K562 (cell line): ENCODE measurements at regions not wholly inside any gene's neighbourhood (a gene's known extent, or its start where the extent isn't known, plus 50 kb on each side); places are given as distances from the start of the nearest gene placed in this dataset.

ENCODE experiments used
- ATAC-seq: fragments of 200-7000 bp; cut with Tn5 transposase; 3 replicates; pipeline ENCODE4 v1.9.1; 2020; ENCODE audit warnings: moderate library complexity
- BruUV-seq: library from RNA; stranded (reverse); fragments of 400-500 nt; replicated peaks from 2 replicates; lab custom pipeline; 2021; lab: Mats Ljungman, UMichigan
- CTCF ChIA-PET: fragments of 300-600 bp; formaldehyde crosslinking; extraction: SDS; loops from one replicate; lab custom pipeline; 2021; ENCODE audit warnings: low intra/inter-chr PET ratio; lab: Yijun Ruan, JAX
- POLR2A ChIA-PET: fragments of 300-600, 350-650 bp; sonication (Branson Sonifier 250); formaldehyde crosslinking; extraction: SDS; loops from one replicate; lab custom pipeline; 2021; ENCODE audit warnings: antibody characterized with exemption, inconsistent platforms; lab: Yijun Ruan, JAX
- DNase-seq, 4 experiments: peaks; one replicate each; pipeline versions ENCODE4 v3.0.0 to v3.0.0-alpha.2; 2011 to 2018; ENCODE audit warnings: low spot score in 3 of 4, mixed read lengths in 3 of 4; ENCODE audit errors: extremely low read depth in 1 of 4
- FAIRE-seq: peaks from 2 replicates; lab custom pipeline; 2011; peaks lifted over from hg19 to GRCh38; lab: Jason Lieb, UNC
- H2AFZ ChIP-seq: 2 replicates; pipeline ENCODE4 v1.6.0; 2011; ENCODE audit warnings: low read depth, low read length, control low read depth, inconsistent platforms
- H3K27ac ChIP-seq: fragments of 200-600 bp; 3 replicates; pipeline ENCODE4 v1.8.0; 2011; ENCODE audit warnings: low read depth, mild to moderate bottlenecking, control low read depth, inconsistent platforms, low read length, moderate library complexity, mixed read lengths; ENCODE audit errors: extremely low read depth
- H3K27me3 ChIP-seq, 2 experiments: fragments of 300-600 bp in 1 of 2; 2 replicates in 1 of 2; 3 replicates in 1 of 2; pipeline versions ENCODE4 v1.6.0 to v1.8.0; 2011; ENCODE audit warnings: inconsistent platforms in 2 of 2, low read length in 2 of 2, mild to moderate bottlenecking in 1 of 2, mixed read lengths in 1 of 2, moderate library complexity in 1 of 2; ENCODE audit not compliant: control insufficient read depth in 2 of 2, insufficient read depth in 2 of 2
- H3K36me3 ChIP-seq: fragments of 300-600 bp; 3 replicates; pipeline ENCODE4 v1.8.0; 2011; ENCODE audit warnings: mild to moderate bottlenecking, low read length, inconsistent platforms; ENCODE audit not compliant: control insufficient read depth, insufficient read depth
- H3K4me1 ChIP-seq, 2 experiments: fragments of 200-600 bp in 1 of 2; replicated peaks in 1 of 2; 2 replicates in 1 of 2; 3 replicates in 1 of 2; pipeline versions ENCODE4 v1.5.1 to v1.8.0; 2011; ENCODE audit warnings: inconsistent platforms in 2 of 2, low read length in 2 of 2, mild to moderate bottlenecking in 1 of 2, mixed read lengths in 1 of 2, moderate library complexity in 1 of 2; ENCODE audit not compliant: control insufficient read depth in 2 of 2, insufficient read depth in 2 of 2
- H3K4me2 ChIP-seq: 2 replicates; pipeline ENCODE4 v1.6.1; 2011; ENCODE audit warnings: low read length, control low read depth, inconsistent platforms, mixed read lengths; ENCODE audit not compliant: insufficient read depth
- H3K4me3 ChIP-seq: fragments of 200-600 bp; sonication (generic), shearing (Covaris generic); 2 replicates; pipeline ENCODE4 v1.5.1; 2016; ENCODE audit warnings: control low read depth, inconsistent platforms
- H3K79me2 ChIP-seq: fragments of 200-600 bp; 3 replicates; pipeline ENCODE4 v1.8.0; 2011; ENCODE audit warnings: low read length, inconsistent platforms; ENCODE audit not compliant: control insufficient read depth, insufficient read depth
- H3K9ac ChIP-seq, 2 experiments: 2 replicates each; pipeline versions ENCODE4 v1.6.0 to v1.6.1; 2011; ENCODE audit warnings: low read depth in 2 of 2, low read length in 2 of 2, control low read depth in 1 of 2, inconsistent platforms in 1 of 2, mild to moderate bottlenecking in 1 of 2, mixed read lengths in 1 of 2; ENCODE audit not compliant: insufficient read depth in 1 of 2
- H3K9me1 ChIP-seq: one replicate; pipeline ENCODE4 v1.6.0; 2011; ENCODE audit warnings: inconsistent platforms, mild to moderate bottlenecking, low read length, moderate library complexity; ENCODE audit not compliant: control insufficient read depth, insufficient read depth
- H3K9me3 ChIP-seq: replicated peaks from 2 replicates; pipeline ENCODE4 v1.5.1; 2011; ENCODE audit warnings: low read depth, low read length, inconsistent platforms; ENCODE audit not compliant: control insufficient read depth, insufficient read depth
- H4K20me1 ChIP-seq: replicated peaks from 2 replicates; pipeline ENCODE4 v1.6.1; 2011; ENCODE audit warnings: low read length, inconsistent platforms, mixed read lengths; ENCODE audit not compliant: control insufficient read depth, insufficient read depth
- ATF1 ChIP-seq, 2 experiments: fragments of 450-650 bp in 1 of 2; IDR thresholded peaks; 2 replicates each; pipeline ENCODE4 v1.6.1; 2016; ENCODE audit warnings: missing compliant biosample characterization in 1 of 2, missing genetic modification characterization in 1 of 2
- BHLHE40 ChIP-seq: IDR thresholded peaks from 2 replicates; pipeline ENCODE4 v1.6.1; 2011; ENCODE audit warnings: low read length, improper control_type of control experiment
- BRD4 ChIP-seq: fragments of 200-600 bp; sonication (generic); IDR thresholded peaks from 2 replicates; pipeline ENCODE4 v1.6.1; 2017; ENCODE audit warnings: inconsistent platforms
- E2F3 ChIP-seq: fragments of 250-450 bp; sonication (Bioruptor Pico); IDR thresholded peaks from 2 replicates; pipeline ENCODE4 v1.4.0; 2020; ENCODE audit warnings: mild to moderate bottlenecking
- EP300 ChIP-seq: IDR thresholded peaks from 2 replicates; pipeline ENCODE4 v1.6.1; 2012; ENCODE audit warnings: low read length, improper control_type of control experiment
- FIP1L1 ChIP-seq: fragments of 200-400 bp; formaldehyde crosslinking; IDR thresholded peaks from 2 replicates; pipeline ENCODE4 v1.6.1; 2018; ENCODE audit warnings: mild to moderate bottlenecking, low read depth, low read length; ENCODE audit not compliant: poor library complexity, severe bottlenecking
- GTF2E2 ChIP-seq: fragments of 200-800 bp; sonication (Bioruptor generic); IDR thresholded peaks from 2 replicates; pipeline ENCODE4 v1.6.1; 2016; ENCODE audit warnings: missing genetic modification characterization, missing compliant biosample characterization
- IRF2 ChIP-seq: sonication (generic); formaldehyde crosslinking; IDR thresholded peaks from 2 replicates; pipeline ENCODE4 v1.8.1; 2022; ENCODE audit warnings: mild to moderate bottlenecking, missing genetic modification reagents
- KLF10 ChIP-seq: fragments of 250-450 bp; sonication (Bioruptor Pico); IDR thresholded peaks from 2 replicates; pipeline ENCODE4 v1.6.1; 2021; ENCODE audit warnings: matching md5 sums
- MCM3 ChIP-seq: fragments of 450-650 bp; IDR thresholded peaks from 2 replicates; pipeline ENCODE4 v1.6.1; 2016
- NCOR1 ChIP-seq: fragments of 450-650 bp; IDR thresholded peaks from 2 replicates; pipeline ENCODE4 v1.6.1; 2016; ENCODE audit warnings: mild to moderate bottlenecking, moderate library complexity
- RBM22 ChIP-seq: fragments of 200-400 bp; formaldehyde crosslinking; IDR thresholded peaks from 2 replicates; pipeline ENCODE4 v1.6.1; 2018; ENCODE audit warnings: low read length, low read depth; ENCODE audit not compliant: poor library complexity, severe bottlenecking
- RCOR1 ChIP-seq, 2 experiments: IDR thresholded peaks; 2 replicates each; pipeline ENCODE4 v1.6.1; 2012; ENCODE audit warnings: low read depth in 2 of 2, low read length in 2 of 2, borderline replicate concordance in 1 of 2, improper control_type of control experiment in 1 of 2
- SAP30 ChIP-seq: fragments of 200-600 bp; sonication (generic); IDR thresholded peaks from 2 replicates; pipeline ENCODE4 v1.6.1; 2012; ENCODE audit warnings: borderline replicate concordance, low read depth, mild to moderate bottlenecking, moderate library complexity, low read length, control low read depth, inconsistent platforms; ENCODE audit not compliant: insufficient read depth, poor library complexity, severe bottlenecking
- SNRNP70 ChIP-seq: fragments of 200-400 bp; formaldehyde crosslinking; optimal IDR thresholded peaks from 2 replicates; pipeline ENCODE3; 2017; ENCODE audit warnings: low read depth, low read length
- THRA ChIP-seq: fragments of 450-650 bp; IDR thresholded peaks from 2 replicates; pipeline ENCODE4 v1.6.1; 2017; ENCODE audit warnings: mild to moderate bottlenecking, moderate library complexity
- ZKSCAN8 ChIP-seq: fragments of 200-800 bp; sonication (Bioruptor generic); IDR thresholded peaks from 2 replicates; pipeline ENCODE4 v1.6.1; 2016; ENCODE audit warnings: missing genetic modification characterization, missing compliant biosample characterization
- ZNF3 ChIP-seq: fragments of 250-450 bp; sonication (Bioruptor Pico); IDR thresholded peaks from 2 replicates; pipeline ENCODE4 v1.5.0; 2021; ENCODE audit warnings: mild to moderate bottlenecking, moderate library complexity
- WGBS: fragments of 100-300 bp; shearing (Covaris generic); methylation state at CpG from one replicate; pipeline ENCODE4 v1.1.6; 2016; ENCODE audit warnings: low coverage, mixed read lengths; ENCODE audit not compliant: insufficient coverage; ENCODE audit errors: missing lambda C conversion rate; 5-methylcytosine and 5-hydroxymethylcytosine counted together
- in situ Hi-C: fragments of 300-500 bp; cut with MboI; formaldehyde crosslinking; loops from 4 replicates; pipeline ENCODE4 v1.15.0; 2018; ENCODE audit warnings: inconsistent platforms, mixed read lengths
- intact Hi-C: fragments of 100-400 bp; cut with micrococcal nuclease; formaldehyde crosslinking; loops from 2 replicates; pipeline ENCODE4 v1.14.2; 2022
- TF ChIP-seq, protein P1 (sequence below): fragments of 450-650 bp; IDR thresholded peaks from 2 replicates; pipeline ENCODE4 v1.6.1; 2016; ENCODE audit warnings: low read depth, mild to moderate bottlenecking, moderate library complexity
- TF ChIP-seq, protein P2 (sequence below): fragments of 150-350 bp; conservative IDR thresholded peaks from 2 replicates; pipeline ENCODE4 v1.6.1; 2014; ENCODE audit warnings: low read length

- no peak for TF ChIP-seq FIP1L1
- no peak for TF ChIP-seq ATF1 (CRISPR knock-in tag; IDR thresholded peaks at IDR 0.05)
- TF ChIP-seq ATF1 (tag; IDR thresholded peaks at IDR 0.05) = no peak
- TF ChIP-seq SNRNP70 = no peak
- TF ChIP-seq, protein P1, sequence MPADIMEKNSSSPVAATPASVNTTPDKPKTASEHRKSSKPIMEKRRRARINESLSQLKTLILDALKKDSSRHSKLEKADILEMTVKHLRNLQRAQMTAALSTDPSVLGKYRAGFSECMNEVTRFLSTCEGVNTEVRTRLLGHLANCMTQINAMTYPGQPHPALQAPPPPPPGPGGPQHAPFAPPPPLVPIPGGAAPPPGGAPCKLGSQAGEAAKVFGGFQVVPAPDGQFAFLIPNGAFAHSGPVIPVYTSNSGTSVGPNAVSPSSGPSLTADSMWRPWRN = no peak
- no peak for TF ChIP-seq E2F3 (CRISPR knock-in tag)
Observed at GRCh38 chr1:47565092-47565491, 127.2 kb downstream of the FOXD2 start (continued).

DNA sequence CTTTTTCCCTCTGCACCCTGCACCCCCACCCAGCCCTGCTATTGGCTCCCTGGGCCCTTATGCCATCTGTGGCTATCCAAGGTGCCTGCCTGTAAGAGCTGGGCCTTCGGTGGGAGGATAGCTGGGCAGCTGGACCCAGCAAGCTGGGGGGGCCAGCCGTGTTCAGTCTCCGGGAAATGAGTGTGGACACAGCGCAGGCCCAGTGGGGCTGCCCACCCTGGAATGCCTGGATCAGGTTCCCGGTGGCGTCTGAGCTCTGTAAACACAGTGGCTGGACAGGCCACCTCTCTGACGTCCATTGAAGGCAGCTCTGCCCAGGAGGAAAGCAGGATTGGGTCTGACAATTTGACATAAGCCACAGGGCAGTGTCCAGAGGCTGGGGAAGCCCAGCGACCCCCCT lies 127.8 kb downstream of the FOXD2 start:
- Histone ChIP-seq H3K9me1 (no peaks in the 10 kb centered on the region), H3K4me1 (no peaks in the 10 kb centered on the region), H3K36me3 (no peaks in the 10 kb centered on the region), H3K27ac (no peak overlapping the region), H4K20me1 (peaks cover 6% of the 10 kb centered on the region; the same call in 1 of the 2 replicates), H3K9ac (no peak overlapping the region), H3K27me3 (peaks cover 14 to 41% of the 10 kb centered on the region in 2 experiments), H3K4me2 (no peak overlapping the region), H2AFZ (no peak overlapping the region), H3K9me3 (no peaks in the 10 kb centered on the region), H3K79me2 (no peaks in the 10 kb centered on the region), H3K4me3 (no peak overlapping the region)
- DNase-seq (no peak), ATAC-seq (no peak), FAIRE-seq (no peak)
- in situ Hi-C loops = no loop called here
- WGBS = 0% methylated on average over 8 of the region's 8 CpGs
- BruUV-seq = no TSS peak
- POLR2A ChIA-PET = interaction anchor here (0.7 to 0.9 kb wide), 2 partner anchors 18 to 146 kb away, joined by 3 to 4 read pairs; no protein-coding TSS in a partner anchor
- intact Hi-C loops = no loop called here
- CTCF ChIA-PET = no interaction called here
- TF ChIP-seq RCOR1 (IDR thresholded peaks at IDR 0.05; ENCODE audit: borderline replicate concordance in 1 of 2, low read depth in 2 of 2, low read length in 2 of 2) (no peak), ZNF3 (CRISPR knock-in tag) (no peak), GTF2E2 (tag) (no peak), EP300 (no peak), RBM22 (no peak), BHLHE40 (no peak), MCM3 (no peak), BRD4 (no peak), KLF10 (CRISPR knock-in tag) (no peak), THRA (no peak), ZKSCAN8 (CRISPR knock-in tag) (no peak), SAP30 (no peak), NCOR1 (no peak), IRF2 (no peak)
- TF ChIP-seq, protein P2, sequence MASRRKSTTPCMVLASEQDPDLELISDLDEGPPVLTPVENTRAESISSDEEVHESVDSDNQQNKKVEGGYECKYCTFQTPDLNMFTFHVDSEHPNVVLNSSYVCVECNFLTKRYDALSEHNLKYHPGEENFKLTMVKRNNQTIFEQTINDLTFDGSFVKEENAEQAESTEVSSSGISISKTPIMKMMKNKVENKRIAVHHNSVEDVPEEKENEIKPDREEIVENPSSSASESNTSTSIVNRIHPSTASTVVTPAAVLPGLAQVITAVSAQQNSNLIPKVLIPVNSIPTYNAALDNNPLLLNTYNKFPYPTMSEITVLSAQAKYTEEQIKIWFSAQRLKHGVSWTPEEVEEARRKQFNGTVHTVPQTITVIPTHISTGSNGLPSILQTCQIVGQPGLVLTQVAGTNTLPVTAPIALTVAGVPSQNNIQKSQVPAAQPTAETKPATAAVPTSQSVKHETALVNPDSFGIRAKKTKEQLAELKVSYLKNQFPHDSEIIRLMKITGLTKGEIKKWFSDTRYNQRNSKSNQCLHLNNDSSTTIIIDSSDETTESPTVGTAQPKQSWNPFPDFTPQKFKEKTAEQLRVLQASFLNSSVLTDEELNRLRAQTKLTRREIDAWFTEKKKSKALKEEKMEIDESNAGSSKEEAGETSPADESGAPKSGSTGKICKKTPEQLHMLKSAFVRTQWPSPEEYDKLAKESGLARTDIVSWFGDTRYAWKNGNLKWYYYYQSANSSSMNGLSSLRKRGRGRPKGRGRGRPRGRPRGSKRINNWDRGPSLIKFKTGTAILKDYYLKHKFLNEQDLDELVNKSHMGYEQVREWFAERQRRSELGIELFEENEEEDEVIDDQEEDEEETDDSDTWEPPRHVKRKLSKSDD = no peak
